ENCODE measurements at regions not wholly inside any gene's neighbourhood (a gene's known extent, or its start where the extent isn't known, plus 50 kb on each side); places are given as distances from the start of the nearest gene placed in this dataset.

GRCh38 chr3:132090921-132091320, 56.1 kb upstream of the CPNE4 start:
- Histone ChIP-seq H3K27me3 (ENCODE audit: insufficient read depth, poor library complexity, severe bottlenecking) (peaks cover 3% of the 10 kb centered on the region), H3K27ac (replicated peaks) (no peak overlapping the region), H3K4me3 (replicated peaks; ENCODE audit: insufficient read depth, low read length) (no peak overlapping the region)
- no peak for DNase-seq (ENCODE audit: low read depth in 1 of 2, low spot score in 1 of 2)
- TF ChIP-seq SPI1 (IDR thresholded peaks at IDR 0.05; ENCODE audit: borderline replicate concordance, low read depth) (no peak), REST (IDR thresholded peaks at IDR 0.05; ENCODE audit: insufficient replicate concordance, low read depth) (no peak), CTCF (IDR thresholded peaks at IDR 0.05; ENCODE audit: insufficient read depth, low read length) (no peak), GABPA (IDR thresholded peaks at IDR 0.05; ENCODE audit: low read depth) (no peak), POLR2AphosphoS5 (IDR thresholded peaks at IDR 0.05; ENCODE audit: low read depth) (no peak)

- TF ChIP-seq POLR2AphosphoS5 (IDR thresholded peaks at IDR 0.05; ENCODE audit: low read depth), result no peak
- TF ChIP-seq GABPA (IDR thresholded peaks at IDR 0.05; ENCODE audit: low read depth), result no peak
- no peak for TF ChIP-seq SPI1 (IDR thresholded peaks at IDR 0.05; ENCODE audit: borderline replicate concordance, low read depth)
- TF ChIP-seq REST (IDR thresholded peaks at IDR 0.05; ENCODE audit: insufficient replicate concordance, low read depth), result no peak
- TF ChIP-seq CTCF (IDR thresholded peaks at IDR 0.05; ENCODE audit: insufficient read depth, low read length), result no peak
- no peak for DNase-seq (ENCODE audit: low read depth in 1 of 2, low spot score in 1 of 2)
- Histone ChIP-seq H3K4me3 (replicated peaks; ENCODE audit: insufficient read depth, low read length) (no peak overlapping the region), H3K27me3 (ENCODE audit: insufficient read depth, poor library complexity, severe bottlenecking) (no peaks in the 10 kb centered on the region), H3K27ac (replicated peaks) (no peak overlapping the region)
Measured at GRCh38 chr3:132116601-132117000, 81.8 kb upstream of the CPNE4 start.

- Histone ChIP-seq H3K27me3 (ENCODE audit: insufficient read depth, poor library complexity, severe bottlenecking) (no peaks in the 10 kb centered on the region), H3K4me3 (replicated peaks; ENCODE audit: insufficient read depth, low read length) (no peak overlapping the region), H3K27ac (replicated peaks) (no peak overlapping the region)
- TF ChIP-seq REST (IDR thresholded peaks at IDR 0.05; ENCODE audit: insufficient replicate concordance, low read depth), result no peak
- no peak for TF ChIP-seq CTCF (IDR thresholded peaks at IDR 0.05; ENCODE audit: insufficient read depth, low read length)
- no peak for TF ChIP-seq GABPA (IDR thresholded peaks at IDR 0.05; ENCODE audit: low read depth)
- TF ChIP-seq SPI1 (IDR thresholded peaks at IDR 0.05; ENCODE audit: borderline replicate concordance, low read depth), result no peak
- TF ChIP-seq POLR2AphosphoS5 (IDR thresholded peaks at IDR 0.05; ENCODE audit: low read depth), result no peak
- DNase-seq (ENCODE audit: low read depth in 1 of 2, low spot score in 1 of 2), result no peak
Measured at GRCh38 chr3:132117642-132118041, 82.8 kb upstream of the CPNE4 start.
